ENCODE measurements at regions not wholly inside any gene's neighbourhood (a gene's known extent, or its start where the extent isn't known, plus 50 kb on each side); places are given as distances from the start of the nearest gene placed in this dataset.

- intact Hi-C loops (cut with micrococcal nuclease): no loop called here
- no peak for DNase-seq (ENCODE audit: low read depth, low spot score)
- ChIA-PET POLR2A (no interaction called here), CTCF (no interaction called here), RAD21 (ENCODE audit: low non-redundant PET in 1 of 2, low total read pairs in 2 of 2, uncharacterized antibody in 2 of 2, unreplicated experiment in 2 of 2) (no interaction called here)
- Histone ChIP-seq H3K79me2 (ENCODE audit: insufficient read depth, low read length) (no peaks in the 10 kb centered on the region), H3K9ac (ENCODE audit: low read length) (no peak overlapping the region), H4K20me1 (ENCODE audit: insufficient read depth) (no peaks in the 10 kb centered on the region), H3K9me3 (ENCODE audit: control insufficient read depth in 1 of 2, insufficient read depth in 1 of 2, low read depth in 1 of 2, low read length in 2 of 2) (peaks cover 14% of the 10 kb centered on the region in 2 experiments; a peak in 2 of 4 replicates), H3K36me3 (ENCODE audit: control insufficient read depth in 1 of 2, insufficient read depth in 2 of 2, low read length in 2 of 2) (no peaks in the 10 kb centered on the region), H3K4me3 (replicated peaks in 1 of 2; ENCODE audit: low read depth in 1 of 2, low read length in 2 of 2) (no peak overlapping the region), H3K4me2 (ENCODE audit: low read length) (no peak overlapping the region), H3K9me2 (ENCODE audit: insufficient read depth) (no peaks in the 10 kb centered on the region), H3K4me1 (ENCODE audit: control insufficient read depth in 1 of 2, insufficient read depth in 2 of 2, low read length in 2 of 2) (no peaks in the 10 kb centered on the region), H2AFZ (ENCODE audit: low read depth, low read length, poor library complexity, severe bottlenecking) (no peak overlapping the region), H3K27ac (ENCODE audit: low read depth, low read length) (no peak overlapping the region), H3K27me3 (ENCODE audit: insufficient read depth, low read length) (no peaks in the 10 kb centered on the region)
- no peak for ATAC-seq
- no TSS peak for BruUV-seq (replicated peaks)
- TF ChIP-seq REST (IDR thresholded peaks at IDR 0.05; ENCODE audit: low read depth) (no peak), SP1 (IDR thresholded peaks at IDR 0.05; ENCODE audit: low read depth) (no peak), CTCF (IDR thresholded peaks at IDR 0.05 in 2 of 3, conservative IDR thresholded peaks at IDR 0.05 in 1 of 3; ENCODE audit: borderline replicate concordance in 1 of 3, insufficient read depth in 1 of 3, low read depth in 2 of 3, low read length in 2 of 3) (no peak), RAD21 (IDR thresholded peaks at IDR 0.05; ENCODE audit: low read depth) (no peak), EZH2phosphoT487 (IDR thresholded peaks at IDR 0.05; ENCODE audit: borderline replicate concordance) (no peak), SIN3A (IDR thresholded peaks at IDR 0.05; ENCODE audit: low read depth) (no peak), SRF (IDR thresholded peaks at IDR 0.05; ENCODE audit: low read depth) (no peak), FOSL1 (IDR thresholded peaks at IDR 0.05; ENCODE audit: low read depth) (no peak), ZNF274 (IDR thresholded peaks at IDR 0.05; ENCODE audit: low read depth, low read length) (no peak), ZFX (IDR thresholded peaks at IDR 0.05) (no peak), EZH2 (IDR thresholded peaks at IDR 0.05) (no peak), POLR2A (IDR thresholded peaks at IDR 0.05; ENCODE audit: borderline replicate concordance, extremely low read depth, insufficient read depth, insufficient read length) (no peak), EGR1 (IDR thresholded peaks at IDR 0.05; ENCODE audit: low read depth) (no peak), CEBPB (IDR thresholded peaks at IDR 0.05; ENCODE audit: low read depth) (no peak), JUND (IDR thresholded peaks at IDR 0.05) (no peak), POLR2AphosphoS5 (IDR thresholded peaks at IDR 0.05; ENCODE audit: low read depth, low read length) (no peak), ELF1 (IDR thresholded peaks at IDR 0.05; ENCODE audit: borderline replicate concordance, low read depth) (no peak)
- TF ChIP-seq, protein P1, sequence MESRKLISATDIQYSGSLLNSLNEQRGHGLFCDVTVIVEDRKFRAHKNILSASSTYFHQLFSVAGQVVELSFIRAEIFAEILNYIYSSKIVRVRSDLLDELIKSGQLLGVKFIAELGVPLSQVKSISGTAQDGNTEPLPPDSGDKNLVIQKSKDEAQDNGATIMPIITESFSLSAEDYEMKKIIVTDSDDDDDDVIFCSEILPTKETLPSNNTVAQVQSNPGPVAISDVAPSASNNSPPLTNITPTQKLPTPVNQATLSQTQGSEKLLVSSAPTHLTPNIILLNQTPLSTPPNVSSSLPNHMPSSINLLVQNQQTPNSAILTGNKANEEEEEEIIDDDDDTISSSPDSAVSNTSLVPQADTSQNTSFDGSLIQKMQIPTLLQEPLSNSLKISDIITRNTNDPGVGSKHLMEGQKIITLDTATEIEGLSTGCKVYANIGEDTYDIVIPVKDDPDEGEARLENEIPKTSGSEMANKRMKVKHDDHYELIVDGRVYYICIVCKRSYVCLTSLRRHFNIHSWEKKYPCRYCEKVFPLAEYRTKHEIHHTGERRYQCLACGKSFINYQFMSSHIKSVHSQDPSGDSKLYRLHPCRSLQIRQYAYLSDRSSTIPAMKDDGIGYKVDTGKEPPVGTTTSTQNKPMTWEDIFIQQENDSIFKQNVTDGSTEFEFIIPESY (IDR thresholded peaks at IDR 0.05; ENCODE audit: extremely low read depth, insufficient replicate concordance, low read length): no peak
- TF ChIP-seq, protein P2, sequence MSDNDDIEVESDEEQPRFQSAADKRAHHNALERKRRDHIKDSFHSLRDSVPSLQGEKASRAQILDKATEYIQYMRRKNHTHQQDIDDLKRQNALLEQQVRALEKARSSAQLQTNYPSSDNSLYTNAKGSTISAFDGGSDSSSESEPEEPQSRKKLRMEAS (IDR thresholded peaks at IDR 0.05): no peak
- TF ChIP-seq, protein P3, sequence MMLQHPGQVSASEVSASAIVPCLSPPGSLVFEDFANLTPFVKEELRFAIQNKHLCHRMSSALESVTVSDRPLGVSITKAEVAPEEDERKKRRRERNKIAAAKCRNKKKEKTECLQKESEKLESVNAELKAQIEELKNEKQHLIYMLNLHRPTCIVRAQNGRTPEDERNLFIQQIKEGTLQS (IDR thresholded peaks at IDR 0.05): no peak
Measured at GRCh38 chr10:9634466-9634865, 1383.2 kb upstream of the CELF2 start.

All from HCT116 (cell line).